ENCODE measurements at regions not wholly inside any gene's neighbourhood (a gene's known extent, or its start where the extent isn't known, plus 50 kb on each side); places are given as distances from the start of the nearest gene placed in this dataset.

GRCh38 chr6:153621491-153621890, 417.5 kb upstream of the OPRM1 start:
- DNase-seq = no peak

- DNase-seq = no peak
Measured at GRCh38 chr6:153621070-153621469, 418.0 kb upstream of the OPRM1 start.

- no peak for DNase-seq
Measured at GRCh38 chr6:153618371-153619322, 420.4 kb upstream of the OPRM1 start.

- DNase-seq = no peak
Measured at GRCh38 chr6:153616506-153616905, 422.5 kb upstream of the OPRM1 start.

- DNase-seq = no peak
Measured at GRCh38 chr6:153613719-153614455, 425.2 kb upstream of the OPRM1 start.

- no peak for DNase-seq
Measured at GRCh38 chr6:153602401-153602800, 436.6 kb upstream of the OPRM1 start.

GRCh38 chr6:153599901-153600300, 439.1 kb upstream of the OPRM1 start:
- no peak for DNase-seq

- no peak for DNase-seq
Measured at GRCh38 chr6:153595903-153596302, 443.1 kb upstream of the OPRM1 start.

- no peak for DNase-seq
Measured at GRCh38 chr6:153594871-153595270, 444.2 kb upstream of the OPRM1 start.

- no peak for DNase-seq
Measured at GRCh38 chr6:153591159-153591558, 447.9 kb upstream of the OPRM1 start.

GRCh38 chr6:153590411-153590810, 448.6 kb upstream of the OPRM1 start:
- DNase-seq = no peak

GRCh38 chr6:153588330-153588729, 450.7 kb upstream of the OPRM1 start:
- DNase-seq = no peak

GRCh38 chr6:153583685-153584084, 452.6 kb upstream of the RGS17 start:
- no peak for DNase-seq

- DNase-seq = no peak
Measured at GRCh38 chr6:153580776-153581175, 449.7 kb upstream of the RGS17 start.

GRCh38 chr6:153575528-153575927, 444.4 kb upstream of the RGS17 start:
- no peak for DNase-seq

GRCh38 chr6:153574231-153574630, 443.1 kb upstream of the RGS17 start:
- no peak for DNase-seq

GRCh38 chr6:153572371-153572770, 441.3 kb upstream of the RGS17 start:
- DNase-seq = no peak

GRCh38 chr6:153568628-153569027, 437.5 kb upstream of the RGS17 start:
- no peak for DNase-seq

- DNase-seq = no peak
Measured at GRCh38 chr6:153564803-153565202, 433.7 kb upstream of the RGS17 start.

GRCh38 chr6:153563001-153563400, 431.9 kb upstream of the RGS17 start:
- no peak for DNase-seq

GRCh38 chr6:153553627-153554026, 422.5 kb upstream of the RGS17 start:
- no peak for DNase-seq

GRCh38 chr6:153539602-153540001, 408.5 kb upstream of the RGS17 start:
- DNase-seq = no peak

GRCh38 chr6:153538491-153538890, 407.4 kb upstream of the RGS17 start:
- no peak for DNase-seq

- no peak for DNase-seq
Measured at GRCh38 chr6:153537422-153537821, 406.3 kb upstream of the RGS17 start.

Data from stimulated activated CD4-positive, alpha-beta T cell treated with anti-CD3 and anti-CD28 coated beads, Interleukin-2, amount 100 ng/mL, for 48 hours (primary cell).